A673 (cell line): ENCODE measurements at regions not wholly inside any gene's neighbourhood (a gene's known extent, or its start where the extent isn't known, plus 50 kb on each side); places are given as distances from the start of the nearest gene placed in this dataset.

Experiments used
- EZH2 ChIP-seq: fragments of 200-600 bp; sonication (generic); IDR thresholded peaks from 2 replicates; pipeline ENCODE4 v1.6.1; 2017; ENCODE audit warnings: borderline replicate concordance, low read depth, mild to moderate bottlenecking, mixed read lengths, antibody characterized with exemption, low read length; ENCODE audit not compliant: poor library complexity, severe bottlenecking
- TF ChIP-seq, protein P1 (sequence below): fragments of 300-800, 200-600 bp; sonication (generic); conservative IDR thresholded peaks from 2 replicates; pipeline ENCODE4 v1.5.1; 2017; ENCODE audit warnings: low read depth, mild to moderate bottlenecking, antibody characterized with exemption, low read length, moderate library complexity, mixed read lengths

DNA sequence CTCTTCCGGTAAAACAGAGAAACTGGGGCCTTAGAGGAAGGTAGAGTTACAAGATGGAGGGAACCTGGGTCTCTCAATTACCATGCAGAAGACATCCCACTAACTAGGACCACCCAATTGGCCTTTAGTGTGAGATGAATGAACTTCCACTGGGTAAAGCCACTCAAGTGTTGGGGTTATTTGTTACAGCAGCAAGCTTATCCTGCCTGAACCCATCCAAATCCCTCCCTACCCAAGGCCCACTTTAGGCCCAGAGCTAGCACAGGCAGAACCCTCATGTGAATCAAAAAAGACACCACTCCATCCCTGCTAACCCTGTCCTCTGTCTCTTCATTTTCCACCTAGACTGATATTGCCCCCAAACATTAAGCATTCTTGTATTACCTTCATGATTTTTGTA is 746.7 kb upstream of the TBX3 start:
- TF ChIP-seq, protein P1, sequence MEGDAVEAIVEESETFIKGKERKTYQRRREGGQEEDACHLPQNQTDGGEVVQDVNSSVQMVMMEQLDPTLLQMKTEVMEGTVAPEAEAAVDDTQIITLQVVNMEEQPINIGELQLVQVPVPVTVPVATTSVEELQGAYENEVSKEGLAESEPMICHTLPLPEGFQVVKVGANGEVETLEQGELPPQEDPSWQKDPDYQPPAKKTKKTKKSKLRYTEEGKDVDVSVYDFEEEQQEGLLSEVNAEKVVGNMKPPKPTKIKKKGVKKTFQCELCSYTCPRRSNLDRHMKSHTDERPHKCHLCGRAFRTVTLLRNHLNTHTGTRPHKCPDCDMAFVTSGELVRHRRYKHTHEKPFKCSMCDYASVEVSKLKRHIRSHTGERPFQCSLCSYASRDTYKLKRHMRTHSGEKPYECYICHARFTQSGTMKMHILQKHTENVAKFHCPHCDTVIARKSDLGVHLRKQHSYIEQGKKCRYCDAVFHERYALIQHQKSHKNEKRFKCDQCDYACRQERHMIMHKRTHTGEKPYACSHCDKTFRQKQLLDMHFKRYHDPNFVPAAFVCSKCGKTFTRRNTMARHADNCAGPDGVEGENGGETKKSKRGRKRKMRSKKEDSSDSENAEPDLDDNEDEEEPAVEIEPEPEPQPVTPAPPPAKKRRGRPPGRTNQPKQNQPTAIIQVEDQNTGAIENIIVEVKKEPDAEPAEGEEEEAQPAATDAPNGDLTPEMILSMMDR, result no peak
- no peak for TF ChIP-seq EZH2
